RWPE1 (cell line): ENCODE measurements at regions not wholly inside any gene's neighbourhood (a gene's known extent, or its start where the extent isn't known, plus 50 kb on each side); places are given as distances from the start of the nearest gene placed in this dataset.

Experiments
- CTCF ChIA-PET: fragments of 350-600 bp; sonication (Branson Sonifier 250); formaldehyde crosslinking; extraction: SDS; loops from one replicate; lab custom pipeline; 2021; lab: Yijun Ruan, JAX
- POLR2A ChIA-PET: fragments of 400-600 bp; formaldehyde crosslinking; extraction: SDS; loops from one replicate; lab custom pipeline; 2020; ENCODE audit warnings: antibody characterized with exemption; ENCODE audit not compliant: low non-redundant PET; lab: Yijun Ruan, JAX
- DNase-seq: peaks from one replicate; pipeline ENCODE4 v3.0.0; 2012; ENCODE audit warnings: low spot score
- H3K27ac ChIP-seq: fragments of 450-650 bp; 2 replicates; pipeline ENCODE4 v1.5.1; 2017
- TF ChIP-seq, protein P1 (sequence below): fragments of 450-650 bp; conservative IDR thresholded peaks from 2 replicates; pipeline ENCODE4 v1.5.1; 2017; ENCODE audit warnings: low read depth, mild to moderate bottlenecking

DNA sequence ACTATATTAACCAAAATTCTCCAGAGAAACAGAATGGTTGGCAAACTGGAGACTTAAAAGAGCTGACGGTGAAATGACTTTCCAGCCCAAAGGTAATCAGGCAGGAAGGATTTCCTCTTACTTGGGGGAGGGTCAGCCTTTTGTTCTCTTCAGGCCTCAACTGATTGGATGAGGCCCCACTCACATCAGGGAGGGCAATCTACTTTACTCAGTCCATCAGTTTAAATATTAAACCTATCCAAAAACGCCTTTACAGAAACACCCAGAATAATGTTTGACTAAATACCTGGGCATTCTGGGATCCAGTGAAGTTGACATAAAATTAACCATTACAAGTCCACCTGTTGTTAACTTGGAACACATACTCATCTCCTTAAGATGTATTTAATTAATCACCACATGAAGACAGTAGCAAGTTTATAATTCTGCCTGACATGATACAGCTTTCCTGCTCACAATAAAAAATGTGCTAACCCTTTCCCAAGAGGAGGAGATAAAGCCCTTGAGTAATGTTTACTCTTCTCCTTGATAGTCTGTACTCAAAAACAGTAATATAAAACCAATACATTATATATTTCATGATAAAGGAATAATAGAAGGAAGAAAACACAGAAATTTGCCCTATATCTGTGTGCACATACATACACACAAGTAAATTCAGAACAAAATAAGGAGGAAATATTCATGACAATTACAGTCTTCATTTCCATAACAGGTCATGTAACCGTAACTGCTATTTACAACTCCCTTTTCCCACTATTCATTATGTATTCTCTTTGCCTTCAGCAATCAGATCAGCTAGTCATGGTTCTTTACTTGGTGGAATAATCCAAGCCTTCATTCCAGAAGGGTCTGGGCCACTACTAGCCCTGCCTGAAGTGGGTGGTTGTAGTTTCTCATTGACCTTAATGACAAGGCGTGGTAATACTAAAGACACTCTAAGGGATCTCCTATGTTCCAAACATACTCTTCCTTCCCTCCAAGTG, 107.5 kb upstream of the RUNX1 start:
- DNase-seq = no peak
- ChIA-PET CTCF (no interaction called here), POLR2A (no interaction called here)
- no peak overlapping the region for H3K27ac ChIP-seq
- TF ChIP-seq, protein P1, sequence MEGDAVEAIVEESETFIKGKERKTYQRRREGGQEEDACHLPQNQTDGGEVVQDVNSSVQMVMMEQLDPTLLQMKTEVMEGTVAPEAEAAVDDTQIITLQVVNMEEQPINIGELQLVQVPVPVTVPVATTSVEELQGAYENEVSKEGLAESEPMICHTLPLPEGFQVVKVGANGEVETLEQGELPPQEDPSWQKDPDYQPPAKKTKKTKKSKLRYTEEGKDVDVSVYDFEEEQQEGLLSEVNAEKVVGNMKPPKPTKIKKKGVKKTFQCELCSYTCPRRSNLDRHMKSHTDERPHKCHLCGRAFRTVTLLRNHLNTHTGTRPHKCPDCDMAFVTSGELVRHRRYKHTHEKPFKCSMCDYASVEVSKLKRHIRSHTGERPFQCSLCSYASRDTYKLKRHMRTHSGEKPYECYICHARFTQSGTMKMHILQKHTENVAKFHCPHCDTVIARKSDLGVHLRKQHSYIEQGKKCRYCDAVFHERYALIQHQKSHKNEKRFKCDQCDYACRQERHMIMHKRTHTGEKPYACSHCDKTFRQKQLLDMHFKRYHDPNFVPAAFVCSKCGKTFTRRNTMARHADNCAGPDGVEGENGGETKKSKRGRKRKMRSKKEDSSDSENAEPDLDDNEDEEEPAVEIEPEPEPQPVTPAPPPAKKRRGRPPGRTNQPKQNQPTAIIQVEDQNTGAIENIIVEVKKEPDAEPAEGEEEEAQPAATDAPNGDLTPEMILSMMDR = no peak

DNA sequence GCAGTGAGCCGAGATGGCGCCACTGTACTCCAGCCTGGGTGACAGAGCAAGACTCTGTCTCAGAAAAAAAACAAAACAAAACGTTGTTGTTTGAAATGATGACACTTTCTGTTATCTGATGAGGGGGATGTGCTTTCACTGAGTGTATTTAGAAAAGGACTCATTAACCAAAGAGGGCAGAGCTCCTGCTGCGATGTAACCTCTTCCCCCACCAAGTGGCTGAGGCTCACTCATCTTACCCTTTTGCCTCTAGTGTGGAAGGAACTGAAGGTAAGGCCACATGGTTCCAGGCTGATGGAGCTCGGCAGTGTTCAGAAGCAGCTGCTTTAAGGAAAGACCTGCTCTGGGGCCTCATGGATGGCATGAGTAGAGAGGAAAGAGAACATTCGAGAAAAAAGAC, 105.7 kb upstream of the RUNX1 start:
- no peak for DNase-seq
- no peak overlapping the region for H3K27ac ChIP-seq
- CTCF ChIA-PET = no interaction called here
- TF ChIP-seq, protein P1 = no peak
- POLR2A ChIA-PET = no interaction called here

DNA sequence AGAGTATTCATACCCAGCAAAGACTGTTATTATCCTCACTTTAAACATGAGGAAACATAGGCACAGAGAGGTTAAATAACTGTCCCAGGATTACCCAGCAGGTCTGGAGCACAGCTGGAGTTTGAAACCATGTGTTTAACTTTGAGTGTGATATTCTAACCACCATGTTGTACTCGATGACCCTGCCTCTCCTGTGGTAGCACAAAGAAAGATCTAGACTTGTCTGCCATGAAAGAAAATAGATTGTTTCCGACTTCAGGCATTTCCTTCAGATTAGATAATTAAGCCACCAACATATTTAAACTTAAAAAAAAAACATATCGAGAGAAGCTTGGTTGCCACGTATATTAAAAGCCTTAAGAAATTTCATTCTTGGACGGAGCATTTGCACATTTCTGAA, 104.6 kb upstream of the RUNX1 start:
- POLR2A ChIA-PET = no interaction called here
- DNase-seq = no peak
- no peak overlapping the region for H3K27ac ChIP-seq
- TF ChIP-seq, protein P1 = no peak
- CTCF ChIA-PET = interaction anchor here (0.5 to 0.7 kb wide), 2 partner anchors 71 to 612 kb away, joined by 3 read pairs; no protein-coding TSS in a partner anchor

DNA sequence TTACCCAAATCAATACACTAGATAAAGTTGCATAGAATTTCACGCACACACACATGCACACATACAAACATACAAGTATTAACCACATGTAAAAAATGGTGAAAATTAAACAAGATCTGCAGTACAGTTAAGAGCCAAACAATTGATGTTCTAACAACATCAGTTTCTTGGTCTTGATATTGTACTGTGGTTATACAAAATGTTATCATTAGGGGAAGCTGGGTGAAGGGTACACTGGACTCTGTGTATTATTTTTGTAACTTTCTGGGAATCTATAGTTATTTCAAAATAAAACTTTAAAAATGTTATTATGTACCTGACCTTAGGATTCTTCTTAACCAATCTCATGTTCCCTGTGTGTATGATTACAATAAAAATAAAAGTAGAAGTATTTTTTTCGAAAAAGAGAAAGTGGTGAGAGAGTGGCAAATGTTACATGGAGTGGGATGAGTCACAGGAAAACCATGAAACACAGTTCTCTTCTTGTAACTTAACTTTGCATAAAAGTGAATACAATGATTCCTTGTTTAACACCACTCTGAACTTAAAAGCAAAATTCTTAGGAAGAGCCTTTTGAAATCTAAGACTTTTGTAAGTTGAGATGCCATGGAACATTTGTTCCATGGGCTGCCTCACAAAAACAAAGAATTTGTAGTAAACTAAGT, 101.6 kb upstream of the RUNX1 start:
- ChIA-PET CTCF (interaction anchor here (0.6 kb wide), 1 partner anchor 203 kb away, joined by 3 read pairs; no protein-coding TSS in a partner anchor), POLR2A (no interaction called here)
- peak; percentile 21 for DNase-seq
- H3K27ac ChIP-seq = no peak overlapping the region
- TF ChIP-seq, protein P1 = no peak

DNA sequence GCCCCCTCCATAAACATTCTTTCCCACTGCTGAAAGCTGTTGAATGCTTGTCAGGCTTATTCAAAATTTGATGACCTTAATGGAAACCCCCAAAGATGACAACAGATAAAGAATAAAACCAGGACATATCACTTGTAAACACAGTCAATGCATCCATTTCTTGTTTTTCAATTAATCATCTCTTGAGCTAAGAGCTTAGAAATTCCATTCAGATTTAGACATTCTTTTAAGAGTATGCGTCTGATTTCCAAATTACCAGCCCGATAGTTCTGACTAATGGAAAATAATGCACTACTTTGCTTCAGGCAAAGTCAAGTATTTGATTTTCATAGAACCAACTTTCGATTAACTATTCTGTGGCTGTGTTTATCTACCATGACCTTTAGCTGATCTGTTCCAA, 100.6 kb upstream of the RUNX1 start:
- ChIA-PET POLR2A (no interaction called here), CTCF (no interaction called here)
- H3K27ac ChIP-seq = no peak overlapping the region
- DNase-seq = peak; percentile 47
- TF ChIP-seq, protein P1 = no peak

DNA sequence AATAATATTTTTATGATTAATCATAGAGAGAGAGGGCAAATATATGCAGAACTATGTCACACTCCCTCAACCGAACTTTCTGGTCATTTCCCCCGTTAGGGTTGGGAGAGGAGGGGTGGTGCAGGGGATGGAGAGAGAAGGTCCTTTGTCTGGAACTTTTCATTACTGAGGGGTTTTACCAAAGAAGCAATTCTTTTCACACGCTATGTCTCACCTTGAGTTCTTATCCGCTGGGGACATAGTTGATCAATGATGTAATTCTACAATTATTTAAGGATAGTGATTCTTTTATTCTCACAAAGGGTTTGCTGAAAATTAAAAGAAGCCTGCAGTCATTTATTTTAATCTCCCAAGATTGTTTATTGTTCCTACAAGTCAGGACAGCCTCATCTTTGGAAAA, 98.3 kb upstream of the RUNX1 start:
- DNase-seq = no peak
- no peak overlapping the region for H3K27ac ChIP-seq
- TF ChIP-seq, protein P1 = no peak
- ChIA-PET POLR2A (no interaction called here), CTCF (no interaction called here)
